BLaER1 (cell line): ENCODE measurements at regions not wholly inside any gene's neighbourhood (a gene's known extent, or its start where the extent isn't known, plus 50 kb on each side); places are given as distances from the start of the nearest gene placed in this dataset.
"Not testable (repeated sequence)": the region's sequence is repeated elsewhere in the genome, so short reads cannot be mapped to it uniquely, and the experiment has no call there.

ENCODE experiments used
- H3K27ac ChIP-seq: shearing (Covaris generic); formaldehyde crosslinking; 2 replicates; pipeline ENCODE4 v1.8.1; 2022
- H3K27me3 ChIP-seq: shearing (Covaris generic); formaldehyde crosslinking; 2 replicates; pipeline ENCODE4 v1.8.1; 2022
- H3K36me3 ChIP-seq: shearing (Covaris generic); formaldehyde crosslinking; 2 replicates; pipeline ENCODE4 v1.8.1; 2022
- H3K4me1 ChIP-seq: shearing (Covaris generic); formaldehyde crosslinking; 2 replicates; pipeline ENCODE4 v1.8.1; 2022
- H3K4me2 ChIP-seq: shearing (Covaris generic); formaldehyde crosslinking; 2 replicates; pipeline ENCODE4 v1.8.1; 2022
- H3K4me3 ChIP-seq: shearing (Covaris generic); formaldehyde crosslinking; 2 replicates; pipeline ENCODE4 v1.8.1; 2022
- H3K9ac ChIP-seq: shearing (Covaris generic); formaldehyde crosslinking; 2 replicates; pipeline ENCODE4 v1.8.1; 2022
- H3K9me3 ChIP-seq: shearing (Covaris generic); formaldehyde crosslinking; 2 replicates; pipeline ENCODE4 v1.8.1; 2022
- H4K20me1 ChIP-seq: shearing (Covaris generic); formaldehyde crosslinking; 2 replicates; pipeline ENCODE4 v1.8.1; 2022
- Cebpa-rat ChIP-seq: shearing (Covaris generic); IDR thresholded peaks from 2 replicates; pipeline ENCODE4 v1.8.1; 2022

DNA sequence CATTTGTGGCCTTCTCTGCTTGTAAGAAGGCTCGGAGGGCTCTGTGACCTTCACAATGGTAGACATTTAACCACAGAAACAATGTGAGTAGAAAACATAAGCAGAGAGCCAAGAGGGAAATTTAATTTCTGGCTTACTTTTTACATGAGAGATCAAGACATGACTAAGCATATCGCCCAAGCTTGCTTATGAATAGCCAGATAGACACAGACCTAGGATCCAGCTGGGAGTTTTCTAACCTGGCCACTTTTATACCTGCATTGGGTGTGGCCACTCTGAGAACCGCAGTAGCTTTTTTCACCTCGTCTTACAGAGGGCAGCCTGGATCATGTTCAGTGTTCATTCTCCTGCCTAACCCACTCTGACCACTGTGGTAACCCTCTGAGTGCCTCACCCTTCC lies 244.9 kb upstream of the KCNN2 start:
- no peak for TF ChIP-seq Cebpa-rat
- Histone ChIP-seq H3K27me3 (no peaks in the 10 kb centered on the region), H3K9ac (no peak overlapping the region)

DNA sequence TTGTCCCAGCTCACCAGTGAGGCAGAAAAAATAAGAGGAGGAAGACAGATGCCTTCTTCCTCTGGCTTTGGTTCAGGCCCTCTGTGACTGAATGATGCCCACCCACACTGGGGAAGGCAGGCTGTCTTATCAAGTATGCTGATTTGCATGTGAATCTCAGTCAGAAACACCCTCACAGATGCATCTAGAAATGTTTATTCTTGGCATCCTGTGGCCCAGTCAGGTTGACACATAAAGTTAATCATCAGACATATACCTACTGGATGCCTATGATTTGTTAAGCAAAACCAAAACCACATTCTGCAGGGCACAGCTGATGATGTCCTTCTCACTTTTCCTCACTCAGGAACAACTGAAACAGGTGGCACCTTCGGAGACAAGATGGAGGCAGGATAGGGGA lies 243.4 kb upstream of the KCNN2 start:
- H3K4me2 ChIP-seq: no peak overlapping the region
- H3K4me3 ChIP-seq: no peak overlapping the region
- no peaks in the 10 kb centered on the region for H3K9me3 ChIP-seq
- no peaks in the 10 kb centered on the region for H4K20me1 ChIP-seq
- no peaks in the 10 kb centered on the region for H3K27me3 ChIP-seq
- H3K4me1 ChIP-seq: peaks cover under 1% of the 10 kb centered on the region; the same call in 1 of the 2 replicates
- no peaks in the 10 kb centered on the region for H3K36me3 ChIP-seq
- H3K9ac ChIP-seq: no peak overlapping the region
- no peak for TF ChIP-seq Cebpa-rat
- no peak overlapping the region for H3K27ac ChIP-seq

More for the DNA sequence above, 244.9 kb upstream of the KCNN2 start:
- Histone ChIP-seq H3K4me3 (no peak overlapping the region), H3K4me2 (no peak overlapping the region), H3K4me1 (no peaks in the 10 kb centered on the region), H3K27ac (no peak overlapping the region), H4K20me1 (no peaks in the 10 kb centered on the region), H3K9me3 (no peaks in the 10 kb centered on the region), H3K36me3 (no peaks in the 10 kb centered on the region)

DNA sequence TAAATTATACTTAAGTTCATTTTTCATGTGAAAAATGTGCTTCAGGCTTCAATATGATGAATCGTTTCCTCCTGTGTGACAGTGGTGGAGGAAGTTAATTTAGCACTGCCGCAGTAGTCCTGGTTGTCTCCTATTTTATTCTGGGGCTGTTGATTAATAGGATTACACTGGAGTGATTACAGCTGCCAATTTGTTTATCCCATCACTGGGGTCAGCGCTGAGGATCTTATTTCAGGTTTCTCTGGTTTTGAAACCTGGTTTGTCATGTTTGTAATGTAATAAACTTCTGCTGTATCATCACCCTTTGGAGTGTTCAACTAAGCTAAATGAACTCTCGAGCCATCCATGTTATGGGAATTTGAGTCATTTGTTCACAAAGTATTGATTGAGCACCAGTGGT lies 241.7 kb upstream of the KCNN2 start:
- Histone ChIP-seq H3K27ac (no peak overlapping the region), H3K4me2 (no peak overlapping the region), H3K27me3 (no peaks in the 10 kb centered on the region), H3K9me3 (no peaks in the 10 kb centered on the region), H3K4me1 (peaks cover 10% of the 10 kb centered on the region; the same call in 1 of the 2 replicates), H4K20me1 (no peaks in the 10 kb centered on the region), H3K36me3 (no peaks in the 10 kb centered on the region), H3K4me3 (no peak overlapping the region), H3K9ac (no peak overlapping the region)
- no peak for TF ChIP-seq Cebpa-rat

DNA sequence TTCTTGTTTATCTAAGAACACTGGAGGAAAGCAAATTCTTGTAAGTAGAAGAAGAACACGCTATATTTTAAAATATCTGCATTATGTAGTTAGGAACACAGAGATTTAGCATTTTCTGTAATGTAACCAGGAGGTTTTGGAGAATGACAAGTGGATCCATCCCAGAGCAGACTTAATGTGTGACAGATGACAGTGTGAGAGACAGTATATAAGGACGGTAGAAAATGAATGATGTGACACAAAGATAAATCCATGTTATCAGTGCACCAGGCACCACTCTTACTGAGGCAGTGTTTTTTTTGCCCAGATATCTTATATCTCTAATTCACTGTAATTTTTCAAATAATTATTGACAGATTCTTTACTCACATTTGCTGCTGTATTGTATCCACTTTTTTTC lies 239.0 kb upstream of the KCNN2 start:
- no peak overlapping the region for H3K4me3 ChIP-seq
- H3K9ac ChIP-seq: no peak overlapping the region
- no peaks in the 10 kb centered on the region for H4K20me1 ChIP-seq
- peaks cover 10% of the 10 kb centered on the region; the same call in 1 of the 2 replicates for H3K4me1 ChIP-seq
- peaks cover 9% of the 10 kb centered on the region; the same call in 1 of the 2 replicates for H3K9me3 ChIP-seq
- no peaks in the 10 kb centered on the region for H3K27me3 ChIP-seq
- TF ChIP-seq Cebpa-rat: no peak
- H3K36me3 ChIP-seq: no peaks in the 10 kb centered on the region
- no peak overlapping the region for H3K4me2 ChIP-seq
- no peak overlapping the region for H3K27ac ChIP-seq

DNA sequence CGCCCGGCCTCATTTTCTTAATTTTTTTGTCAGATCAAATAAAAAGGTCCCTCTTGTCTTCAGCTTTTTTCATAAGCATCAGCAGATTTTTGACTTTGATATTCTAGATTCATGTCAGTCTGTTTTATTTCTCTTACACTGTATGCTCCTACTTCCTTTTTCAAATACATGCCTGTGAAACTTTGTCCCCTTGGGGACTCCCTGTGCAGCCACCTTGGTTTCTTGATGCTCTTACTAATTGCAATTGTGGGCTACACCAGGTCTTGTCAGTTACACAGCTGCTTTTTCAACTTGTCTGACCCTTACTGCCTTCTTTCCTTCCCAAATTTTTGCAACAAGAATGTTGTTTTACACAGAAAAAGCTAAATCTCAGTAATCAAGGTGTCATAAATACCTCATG lies 238.2 kb upstream of the KCNN2 start:
- no peak for TF ChIP-seq Cebpa-rat
- Histone ChIP-seq H3K9me3 (peaks cover 9% of the 10 kb centered on the region; the same call in 1 of the 2 replicates), H4K20me1 (no peaks in the 10 kb centered on the region)

DNA sequence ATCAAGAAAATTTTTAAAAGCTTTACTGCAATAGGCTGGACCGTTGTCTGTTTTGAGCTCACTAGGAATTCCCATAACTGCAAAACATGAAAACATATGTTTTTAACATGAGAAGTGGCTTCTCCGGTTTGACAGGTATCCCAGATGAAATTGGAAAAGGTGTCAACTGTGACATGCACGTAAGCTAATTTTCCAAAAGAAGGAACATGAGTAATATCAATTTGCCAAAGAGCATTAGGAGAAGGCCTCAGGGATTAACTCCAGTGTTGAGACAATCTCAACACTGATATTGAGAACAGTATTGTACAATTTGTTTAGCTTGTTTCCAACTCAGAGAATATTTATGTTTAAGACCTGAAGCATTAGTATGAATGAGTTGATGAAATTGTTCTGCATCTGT lies 215.5 kb upstream of the KCNN2 start:
- H3K27ac ChIP-seq: no peak overlapping the region
- peaks cover 16% of the 10 kb centered on the region for H3K9me3 ChIP-seq
- no peak overlapping the region for H3K4me3 ChIP-seq

More for the DNA sequence above, 238.2 kb upstream of the KCNN2 start:
- H3K4me1 ChIP-seq: peaks cover 10% of the 10 kb centered on the region; the same call in 1 of the 2 replicates
- no peak overlapping the region for H3K9ac ChIP-seq
- no peak overlapping the region for H3K4me3 ChIP-seq
- H3K4me2 ChIP-seq: no peak overlapping the region
- no peak overlapping the region for H3K27ac ChIP-seq
- no peaks in the 10 kb centered on the region for H3K36me3 ChIP-seq
- no peaks in the 10 kb centered on the region for H3K27me3 ChIP-seq

DNA sequence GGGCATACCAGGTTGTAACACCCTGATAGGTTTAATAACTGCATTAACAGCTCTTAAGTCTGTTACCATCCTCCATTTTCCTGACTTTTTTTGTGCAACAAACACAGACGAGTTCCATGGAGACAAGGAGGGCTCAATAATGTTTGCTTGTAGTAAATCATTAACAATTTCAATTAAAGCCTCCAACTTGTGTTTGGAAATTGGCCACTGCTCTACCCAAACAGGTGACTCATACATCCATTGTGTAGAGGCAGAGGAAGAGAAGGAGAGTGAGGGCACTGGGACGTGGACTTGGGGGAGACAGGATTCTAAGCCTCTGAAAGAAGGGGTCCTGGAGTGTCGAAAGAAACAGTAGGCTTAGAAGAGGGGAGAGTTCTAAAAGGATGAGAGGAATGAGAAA lies 213.6 kb upstream of the KCNN2 start:
- no peak overlapping the region for H3K27ac ChIP-seq
- H3K4me2 ChIP-seq: no peak overlapping the region
- H3K4me1 ChIP-seq: no peaks in the 10 kb centered on the region
- H3K4me3 ChIP-seq: no peak overlapping the region
- H4K20me1 ChIP-seq: no peaks in the 10 kb centered on the region
- peaks cover 16% of the 10 kb centered on the region for H3K9me3 ChIP-seq
- no peak overlapping the region for H3K9ac ChIP-seq
- H3K36me3 ChIP-seq: no peaks in the 10 kb centered on the region
- no peaks in the 10 kb centered on the region for H3K27me3 ChIP-seq
- TF ChIP-seq Cebpa-rat: no peak

More for the DNA sequence above, 215.5 kb upstream of the KCNN2 start:
- TF ChIP-seq Cebpa-rat: no peak
- no peaks in the 10 kb centered on the region for H3K4me1 ChIP-seq
- H4K20me1 ChIP-seq: no peaks in the 10 kb centered on the region
- no peaks in the 10 kb centered on the region for H3K36me3 ChIP-seq
- no peak overlapping the region for H3K4me2 ChIP-seq
- H3K27me3 ChIP-seq: no peaks in the 10 kb centered on the region
- H3K9ac ChIP-seq: no peak overlapping the region

DNA sequence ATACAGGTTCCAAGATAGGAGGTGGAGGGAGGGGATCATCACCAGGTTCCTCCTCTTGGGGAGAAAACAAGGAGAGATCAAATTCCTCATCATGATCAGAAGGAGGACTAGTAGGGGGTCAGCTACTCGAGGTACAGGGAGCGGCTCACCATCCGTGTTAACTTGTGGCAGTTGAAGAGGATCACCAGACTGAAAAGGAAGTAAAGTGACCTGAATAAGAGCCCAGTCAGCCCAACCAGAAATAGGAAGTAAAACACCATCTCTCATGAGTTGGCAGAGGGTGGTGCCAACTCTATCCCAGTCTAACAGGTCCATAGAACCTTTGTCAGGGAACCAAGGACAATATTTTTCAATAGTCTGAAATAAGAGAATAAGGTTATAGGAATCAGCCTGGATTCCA lies 213.1 kb upstream of the KCNN2 start:
- not testable (repeated sequence) for H3K27ac ChIP-seq, H3K4me3 ChIP-seq, H3K27me3 ChIP-seq, H3K9ac ChIP-seq, H4K20me1 ChIP-seq, H3K4me2 ChIP-seq, H3K36me3 ChIP-seq, H3K4me1 ChIP-seq
- peaks cover 16% of the 10 kb centered on the region for H3K9me3 ChIP-seq

DNA sequence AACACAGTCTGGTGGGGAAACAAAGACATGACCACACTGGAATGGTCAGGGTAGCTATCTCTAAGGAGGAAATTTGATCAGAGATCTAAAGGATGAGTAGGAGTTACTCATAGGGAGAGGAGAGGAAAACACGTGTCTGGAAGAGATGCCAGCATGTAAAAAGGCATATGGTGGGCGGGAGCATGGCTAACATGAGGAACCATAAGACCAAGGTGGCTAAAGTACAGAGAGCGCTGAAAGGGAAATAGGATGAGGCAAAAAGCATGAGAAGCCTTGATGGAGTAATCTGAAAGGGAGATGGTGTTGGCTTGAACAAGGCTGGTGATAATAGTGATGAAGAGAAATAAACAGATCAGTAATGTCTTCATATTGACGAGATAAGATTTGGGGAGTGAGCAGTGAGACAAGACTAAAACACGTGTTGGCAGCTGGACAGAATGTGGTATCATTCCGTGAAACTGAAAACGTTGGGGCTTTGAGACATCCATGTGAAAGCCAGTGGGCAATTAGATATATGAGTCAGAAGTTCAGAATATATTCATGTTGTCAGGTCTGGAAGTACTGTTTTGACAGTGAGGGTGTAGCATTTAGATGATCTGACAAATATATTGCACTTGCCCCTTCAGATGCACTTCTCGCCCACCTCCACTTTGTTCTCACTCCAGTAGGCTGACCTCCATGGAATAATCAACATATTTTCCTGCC lies 209.1 kb upstream of the KCNN2 start:
- Histone ChIP-seq H3K36me3 (no peaks in the 10 kb centered on the region), H3K4me1 (no peaks in the 10 kb centered on the region), H3K27ac (no peak overlapping the region), H3K4me2 (no peak overlapping the region), H3K27me3 (no peaks in the 10 kb centered on the region), H3K9me3 (peaks cover 16% of the 10 kb centered on the region), H3K4me3 (no peak overlapping the region), H3K9ac (no peak overlapping the region), H4K20me1 (no peaks in the 10 kb centered on the region)
- TF ChIP-seq Cebpa-rat: no peak

DNA sequence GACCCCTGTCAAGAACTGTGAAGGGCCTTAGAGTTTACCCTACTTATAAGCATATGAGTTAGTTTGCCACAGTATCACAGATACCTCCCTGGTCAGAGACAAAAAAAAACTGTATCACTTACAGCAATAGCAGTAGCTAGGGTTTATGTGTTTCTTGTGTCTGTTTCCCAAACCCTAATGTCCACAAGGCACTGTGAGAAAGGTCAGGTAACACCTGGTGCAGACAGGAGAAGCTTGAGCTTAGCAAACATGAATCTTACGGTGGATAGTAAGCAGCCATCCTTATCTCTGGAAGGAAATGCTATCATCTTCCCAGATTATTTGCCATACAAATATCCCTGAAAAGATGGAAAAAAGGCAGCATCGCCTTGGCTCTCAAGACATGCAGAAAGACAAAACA lies 208.5 kb upstream of the KCNN2 start:
- Histone ChIP-seq H3K9ac (no peak overlapping the region), H3K4me2 (no peak overlapping the region), H3K9me3 (peaks cover 13% of the 10 kb centered on the region), H3K4me3 (no peak overlapping the region), H3K36me3 (no peaks in the 10 kb centered on the region), H3K27ac (no peak overlapping the region), H3K27me3 (no peaks in the 10 kb centered on the region), H3K4me1 (no peaks in the 10 kb centered on the region), H4K20me1 (no peaks in the 10 kb centered on the region)
- TF ChIP-seq Cebpa-rat: no peak

DNA sequence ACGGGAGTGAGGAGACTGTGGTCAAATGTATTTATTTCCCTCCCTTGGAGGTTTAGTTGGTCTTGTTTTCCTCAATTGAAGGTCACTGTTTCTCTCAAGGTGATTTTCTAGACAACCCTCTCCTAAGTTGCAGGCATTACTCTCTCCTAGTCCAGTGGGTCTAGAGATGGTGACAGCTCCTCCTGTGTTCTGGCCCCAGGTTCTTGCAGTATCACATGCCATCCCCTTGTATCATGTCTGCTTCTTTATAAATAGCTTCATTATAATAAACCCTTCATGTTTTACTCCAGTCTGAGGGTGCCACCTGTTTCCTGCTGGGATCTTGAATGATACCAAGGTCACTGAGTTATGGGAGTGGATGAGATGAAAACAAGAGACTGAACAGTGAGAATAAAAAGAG lies 208.0 kb upstream of the KCNN2 start:
- no peaks in the 10 kb centered on the region for H3K4me1 ChIP-seq

More for the DNA sequence above, 208.0 kb upstream of the KCNN2 start:
- Histone ChIP-seq H3K4me2 (no peak overlapping the region), H3K27ac (no peak overlapping the region), H3K9ac (no peak overlapping the region), H3K27me3 (no peaks in the 10 kb centered on the region), H3K36me3 (no peaks in the 10 kb centered on the region), H3K4me3 (no peak overlapping the region), H4K20me1 (no peaks in the 10 kb centered on the region), H3K9me3 (peaks cover 9% of the 10 kb centered on the region; the same call in 1 of the 2 replicates)
- TF ChIP-seq Cebpa-rat: no peak
